HL-60 (cell line): ENCODE measurements at regions not wholly inside any gene's neighbourhood (a gene's known extent, or its start where the extent isn't known, plus 50 kb on each side); places are given as distances from the start of the nearest gene placed in this dataset.

Experiments used
- GABPA ChIP-seq: IDR thresholded peaks from 2 replicates; pipeline ENCODE4 v1.6.1; 2012; ENCODE audit warnings: low read depth
- TF ChIP-seq, protein P1 (sequence below): IDR thresholded peaks from one replicate; pipeline ENCODE4 v1.5.1; 2011; ENCODE audit warnings: low read length, control low read depth, inconsistent platforms; ENCODE audit not compliant: insufficient read depth
- TF ChIP-seq, protein P2 (sequence below): IDR thresholded peaks from 2 replicates; pipeline ENCODE4 v1.6.1; 2012; ENCODE audit warnings: low read depth; ENCODE audit not compliant: insufficient replicate concordance

DNA sequence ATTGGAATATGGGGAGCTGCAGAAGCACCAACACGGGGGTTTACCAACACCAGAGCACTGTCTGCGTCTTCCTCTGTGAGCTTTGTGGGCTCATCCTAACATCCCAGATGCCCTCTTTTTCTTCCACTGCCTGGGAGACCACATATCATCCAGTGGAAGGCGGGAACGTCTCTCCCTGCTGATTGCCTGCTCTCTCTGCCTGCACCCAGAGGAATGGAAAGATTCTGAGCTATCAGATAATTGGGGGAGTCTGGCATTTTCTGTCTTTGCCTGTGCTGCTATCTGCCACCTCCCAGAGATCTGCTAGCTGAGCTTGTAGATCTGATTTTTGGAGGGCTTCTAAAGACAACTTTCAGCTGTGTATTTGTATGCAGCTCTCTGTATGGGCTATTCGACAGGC lies 166.2 kb upstream of the PLXNA2 start:
- TF ChIP-seq, protein P1, sequence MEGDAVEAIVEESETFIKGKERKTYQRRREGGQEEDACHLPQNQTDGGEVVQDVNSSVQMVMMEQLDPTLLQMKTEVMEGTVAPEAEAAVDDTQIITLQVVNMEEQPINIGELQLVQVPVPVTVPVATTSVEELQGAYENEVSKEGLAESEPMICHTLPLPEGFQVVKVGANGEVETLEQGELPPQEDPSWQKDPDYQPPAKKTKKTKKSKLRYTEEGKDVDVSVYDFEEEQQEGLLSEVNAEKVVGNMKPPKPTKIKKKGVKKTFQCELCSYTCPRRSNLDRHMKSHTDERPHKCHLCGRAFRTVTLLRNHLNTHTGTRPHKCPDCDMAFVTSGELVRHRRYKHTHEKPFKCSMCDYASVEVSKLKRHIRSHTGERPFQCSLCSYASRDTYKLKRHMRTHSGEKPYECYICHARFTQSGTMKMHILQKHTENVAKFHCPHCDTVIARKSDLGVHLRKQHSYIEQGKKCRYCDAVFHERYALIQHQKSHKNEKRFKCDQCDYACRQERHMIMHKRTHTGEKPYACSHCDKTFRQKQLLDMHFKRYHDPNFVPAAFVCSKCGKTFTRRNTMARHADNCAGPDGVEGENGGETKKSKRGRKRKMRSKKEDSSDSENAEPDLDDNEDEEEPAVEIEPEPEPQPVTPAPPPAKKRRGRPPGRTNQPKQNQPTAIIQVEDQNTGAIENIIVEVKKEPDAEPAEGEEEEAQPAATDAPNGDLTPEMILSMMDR: no peak
- TF ChIP-seq, protein P2, sequence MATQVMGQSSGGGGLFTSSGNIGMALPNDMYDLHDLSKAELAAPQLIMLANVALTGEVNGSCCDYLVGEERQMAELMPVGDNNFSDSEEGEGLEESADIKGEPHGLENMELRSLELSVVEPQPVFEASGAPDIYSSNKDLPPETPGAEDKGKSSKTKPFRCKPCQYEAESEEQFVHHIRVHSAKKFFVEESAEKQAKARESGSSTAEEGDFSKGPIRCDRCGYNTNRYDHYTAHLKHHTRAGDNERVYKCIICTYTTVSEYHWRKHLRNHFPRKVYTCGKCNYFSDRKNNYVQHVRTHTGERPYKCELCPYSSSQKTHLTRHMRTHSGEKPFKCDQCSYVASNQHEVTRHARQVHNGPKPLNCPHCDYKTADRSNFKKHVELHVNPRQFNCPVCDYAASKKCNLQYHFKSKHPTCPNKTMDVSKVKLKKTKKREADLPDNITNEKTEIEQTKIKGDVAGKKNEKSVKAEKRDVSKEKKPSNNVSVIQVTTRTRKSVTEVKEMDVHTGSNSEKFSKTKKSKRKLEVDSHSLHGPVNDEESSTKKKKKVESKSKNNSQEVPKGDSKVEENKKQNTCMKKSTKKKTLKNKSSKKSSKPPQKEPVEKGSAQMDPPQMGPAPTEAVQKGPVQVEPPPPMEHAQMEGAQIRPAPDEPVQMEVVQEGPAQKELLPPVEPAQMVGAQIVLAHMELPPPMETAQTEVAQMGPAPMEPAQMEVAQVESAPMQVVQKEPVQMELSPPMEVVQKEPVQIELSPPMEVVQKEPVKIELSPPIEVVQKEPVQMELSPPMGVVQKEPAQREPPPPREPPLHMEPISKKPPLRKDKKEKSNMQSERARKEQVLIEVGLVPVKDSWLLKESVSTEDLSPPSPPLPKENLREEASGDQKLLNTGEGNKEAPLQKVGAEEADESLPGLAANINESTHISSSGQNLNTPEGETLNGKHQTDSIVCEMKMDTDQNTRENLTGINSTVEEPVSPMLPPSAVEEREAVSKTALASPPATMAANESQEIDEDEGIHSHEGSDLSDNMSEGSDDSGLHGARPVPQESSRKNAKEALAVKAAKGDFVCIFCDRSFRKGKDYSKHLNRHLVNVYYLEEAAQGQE: no peak
- TF ChIP-seq GABPA: no peak
